GM10847 (cell line): ENCODE measurements at regions not wholly inside any gene's neighbourhood (a gene's known extent, or its start where the extent isn't known, plus 50 kb on each side); places are given as distances from the start of the nearest gene placed in this dataset.

Experiments
- POLR2A ChIP-seq: IDR thresholded peaks from 2 replicates; pipeline ENCODE4 v1.6.1; 2011; ENCODE audit not compliant: insufficient read length; ENCODE audit errors: extremely low read depth

DNA sequence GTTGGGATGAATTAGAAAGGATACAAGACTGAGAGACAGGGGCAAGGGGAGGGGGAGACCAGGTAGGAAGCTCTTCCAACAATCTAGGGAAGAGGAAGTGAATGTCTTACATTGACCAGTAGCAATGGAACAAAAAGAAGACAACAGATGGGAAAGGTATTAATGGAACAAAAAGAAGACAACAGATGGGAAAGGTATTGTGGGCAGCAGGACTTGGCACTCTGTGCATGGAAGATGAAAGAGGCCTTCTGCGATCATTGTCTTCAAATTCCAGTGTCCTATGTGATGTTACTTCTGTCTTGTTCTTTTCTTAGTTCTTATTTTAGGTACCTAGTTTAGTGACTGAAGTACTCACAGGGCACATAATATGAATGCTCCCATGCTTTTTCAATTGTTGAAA lies 161.8 kb downstream of the PALM2AKAP2 start:
- TF ChIP-seq POLR2A, result no peak

DNA sequence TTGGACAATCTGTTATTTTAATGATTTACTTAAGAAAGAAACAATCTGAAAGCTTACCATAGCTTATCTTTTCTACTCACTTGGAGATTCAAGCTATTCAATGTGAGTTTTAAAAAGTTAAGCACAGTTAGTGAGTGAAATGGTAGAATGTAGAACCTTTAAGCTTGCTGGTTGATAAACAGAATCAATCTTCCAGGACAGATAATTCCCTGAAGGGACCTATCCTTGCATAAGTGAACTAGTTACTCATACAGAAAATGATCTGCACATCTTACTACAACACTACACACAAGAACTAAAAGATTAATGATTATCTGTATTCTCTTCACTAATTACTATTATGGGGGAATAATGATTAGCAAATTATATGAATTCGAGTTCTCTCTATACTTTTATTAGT lies 165.6 kb downstream of the PALM2AKAP2 start:
- no peak for TF ChIP-seq POLR2A

DNA sequence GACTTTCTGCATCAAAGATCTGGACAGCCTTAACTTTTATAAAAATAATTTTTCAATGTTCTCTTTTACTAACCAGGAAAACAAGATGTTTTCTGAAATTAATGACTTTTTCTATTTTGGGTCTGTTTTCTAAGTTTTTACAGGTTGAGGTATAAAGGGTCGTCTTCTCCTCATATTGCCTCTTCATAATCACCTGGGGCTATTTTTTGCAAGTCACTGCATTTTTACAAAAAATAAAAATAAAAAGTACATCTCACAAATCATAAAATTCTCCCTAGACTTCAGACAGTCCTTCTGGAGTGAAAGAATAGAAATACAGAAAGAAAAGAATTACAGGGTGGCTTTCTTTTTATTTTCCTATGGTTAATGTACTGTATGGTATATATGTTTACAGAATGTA lies 168.5 kb downstream of the PALM2AKAP2 start:
- no peak for TF ChIP-seq POLR2A

DNA sequence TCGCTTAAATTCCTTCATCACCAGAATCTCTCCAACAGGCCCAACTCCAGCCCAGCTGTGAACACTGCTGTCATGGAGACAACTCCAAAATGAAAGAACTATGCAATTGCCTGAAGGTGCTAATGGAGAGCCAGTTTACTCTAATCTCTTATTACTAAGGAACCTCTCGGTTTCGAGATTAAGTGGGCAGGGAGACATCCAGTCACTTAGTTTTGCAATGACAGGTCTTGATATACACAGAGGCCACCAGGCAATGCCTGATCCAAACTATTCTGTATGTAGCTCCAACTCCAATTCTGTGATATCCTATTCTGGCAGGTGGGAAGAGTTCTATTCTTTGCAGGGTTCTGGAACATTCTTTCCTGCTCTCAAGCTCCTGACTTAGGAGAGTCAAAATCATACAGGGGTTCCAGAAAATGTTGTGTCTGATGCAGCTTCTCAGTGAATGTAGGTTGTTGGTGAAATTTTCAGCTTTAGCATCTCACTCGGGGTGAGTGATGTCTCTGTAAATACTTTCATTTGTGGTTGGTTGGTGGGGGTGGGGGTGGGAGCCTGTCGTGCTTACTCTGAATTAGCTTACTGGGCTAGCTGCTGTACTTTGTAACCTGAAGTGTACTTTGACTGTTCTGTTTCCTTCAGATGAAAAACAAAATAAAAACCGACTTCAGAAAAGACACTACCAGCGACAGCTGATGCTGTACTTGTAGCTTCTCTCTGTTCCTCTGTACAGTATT lies 170.9 kb downstream of the PALM2AKAP2 start:
- TF ChIP-seq POLR2A, result no peak

DNA sequence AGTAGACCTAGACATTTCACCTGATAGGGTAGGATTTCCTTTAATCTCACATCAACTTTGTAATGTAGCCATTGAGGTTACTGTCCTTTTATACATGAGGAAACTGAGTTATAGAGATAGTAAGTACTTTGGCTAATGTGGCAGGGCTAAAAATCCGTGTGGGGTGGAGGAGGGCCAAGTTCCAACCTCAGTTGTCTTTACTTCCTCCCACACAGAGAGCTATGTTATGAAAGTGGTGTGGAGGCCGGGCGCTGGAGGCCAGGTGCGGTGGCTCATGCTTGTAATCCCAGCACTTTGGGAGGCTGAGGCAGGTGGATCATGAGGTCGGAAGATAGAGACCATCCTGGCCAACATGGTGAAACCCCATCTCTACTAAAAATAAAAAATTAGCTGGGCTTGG lies 173.3 kb downstream of the PALM2AKAP2 start:
- no peak for TF ChIP-seq POLR2A

- no peak for TF ChIP-seq POLR2A
Measured at GRCh38 chr9:109953813-109954497, 174.0 kb downstream of the PALM2AKAP2 start.

DNA sequence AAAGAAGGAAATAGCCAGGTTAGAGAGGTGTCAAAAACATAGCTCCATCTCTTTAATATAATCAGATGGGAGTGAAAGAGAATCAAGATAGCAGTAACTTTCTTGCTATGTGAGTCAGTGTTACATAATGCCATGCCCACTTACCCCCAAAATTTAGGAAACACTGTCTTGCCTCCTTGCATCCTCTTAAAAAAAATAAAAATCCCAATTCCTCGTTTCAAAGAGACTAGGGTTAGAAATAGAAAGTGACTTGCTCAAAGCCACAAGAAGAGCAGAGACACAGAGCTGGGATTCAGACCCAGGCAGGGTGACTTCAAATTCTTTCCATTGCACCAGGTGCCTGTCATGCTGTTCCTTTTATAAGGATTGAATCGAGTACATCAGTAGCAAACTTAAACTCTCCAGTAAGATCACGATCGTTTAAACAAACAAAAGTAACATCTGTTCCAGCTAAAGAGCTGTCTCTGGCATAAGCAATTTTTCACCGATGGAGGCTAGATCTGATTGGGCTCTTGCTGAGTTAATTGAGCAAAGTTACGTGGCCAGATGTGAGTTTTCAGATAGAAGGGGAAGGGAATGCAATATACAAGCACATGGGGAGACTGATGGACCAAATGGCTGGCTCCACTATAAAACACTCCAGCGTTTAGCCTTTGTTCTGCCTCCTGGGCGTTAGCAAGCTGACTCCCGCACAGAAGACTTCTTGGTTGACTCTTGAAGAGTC lies 176.9 kb downstream of the PALM2AKAP2 start:
- no peak for TF ChIP-seq POLR2A

GRCh38 chr9:109959679-109960078 lies 179.7 kb downstream of the PALM2AKAP2 start:
- no peak for TF ChIP-seq POLR2A

- no peak for TF ChIP-seq POLR2A
Measured at GRCh38 chr9:109961626-109962025, 181.6 kb downstream of the PALM2AKAP2 start.

GRCh38 chr9:109962215-109962614 lies 182.2 kb downstream of the PALM2AKAP2 start:
- TF ChIP-seq POLR2A, result no peak

- no peak for TF ChIP-seq POLR2A
Measured at GRCh38 chr9:109963079-109963478, 183.1 kb downstream of the PALM2AKAP2 start.

- no peak for TF ChIP-seq POLR2A
Measured at GRCh38 chr9:109966643-109967368, 186.8 kb downstream of the PALM2AKAP2 start.

- no peak for TF ChIP-seq POLR2A
Measured at GRCh38 chr9:109967651-109968642, 187.9 kb downstream of the PALM2AKAP2 start.

DNA sequence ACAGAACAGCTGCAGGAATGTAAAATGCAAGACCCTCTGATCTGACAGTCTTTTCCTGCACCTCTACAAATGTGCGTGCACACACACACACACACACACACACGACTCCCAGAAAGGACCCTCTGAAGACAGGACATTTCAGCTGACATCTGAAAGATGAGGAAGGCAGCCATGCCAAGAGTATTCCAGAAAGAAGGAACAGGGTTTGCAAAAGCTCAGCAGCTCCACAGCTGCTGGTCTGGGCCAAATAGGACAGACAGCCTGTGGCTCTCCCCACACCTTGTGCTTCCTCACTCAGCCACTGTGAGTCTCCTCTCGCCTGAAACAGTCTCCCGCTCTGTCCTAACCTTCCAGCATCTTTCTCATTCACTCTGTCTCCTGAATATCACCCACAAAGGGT lies 189.0 kb downstream of the PALM2AKAP2 start:
- TF ChIP-seq POLR2A, result no peak
